ENCODE measurements at regions not wholly inside any gene's neighbourhood (a gene's known extent, or its start where the extent isn't known, plus 50 kb on each side); places are given as distances from the start of the nearest gene placed in this dataset.

GRCh38 chr15:59885832-59886231, 118.3 kb upstream of the FOXB1 start (continued):
- no peak for TF ChIP-seq ZBTB10 (tag by site-specific recombination; IDR thresholded peaks at IDR 0.05)
- TF ChIP-seq BCL11B (tag by site-specific recombination; IDR thresholded peaks at IDR 0.05; ENCODE audit: low read depth), result no peak
- TF ChIP-seq ZNF354C (tag by site-specific recombination; IDR thresholded peaks at IDR 0.05; ENCODE audit: borderline replicate concordance, low read depth), result no peak
- TF ChIP-seq GLI4 (tag by site-specific recombination; IDR thresholded peaks at IDR 0.05), result no peak
- no peak for TF ChIP-seq ZNF426 (tag by site-specific recombination; IDR thresholded peaks at IDR 0.05)
- no peak for TF ChIP-seq ZNF184 (tag by site-specific recombination; IDR thresholded peaks at IDR 0.05)

GRCh38 chr15:59879506-59880265, 124.4 kb upstream of the FOXB1 start:
- ChIA-PET CTCF (no interaction called here), POLR2A (no interaction called here)
- H3K4me3 ChIP-seq (ENCODE audit: low read depth, low read length), result no peak overlapping the region
- no peaks in the 10 kb centered on the region for H3K9me3 ChIP-seq (ENCODE audit: control insufficient read depth, insufficient read depth, low read depth, low read length)
- no peaks in the 10 kb centered on the region for H3K36me3 ChIP-seq (ENCODE audit: control insufficient read depth in 2 of 2, insufficient read depth in 1 of 2, low read length in 2 of 2)
- no peak overlapping the region for H3K27ac ChIP-seq (ENCODE audit: extremely low read depth, low read depth, low read length)
- no peak for TF ChIP-seq ZNF639 (tag by site-specific recombination; IDR thresholded peaks at IDR 0.05)
- no peak for TF ChIP-seq SETDB1 (IDR thresholded peaks at IDR 0.05; ENCODE audit: insufficient read length, low read length)
- TF ChIP-seq ZNF629 (tag by site-specific recombination; IDR thresholded peaks at IDR 0.05), result no peak
- TF ChIP-seq SCRT2 (tag by site-specific recombination; IDR thresholded peaks at IDR 0.05), result peak; percentile 36; the same call in 1 of the 2 replicates
- no peaks in the 10 kb centered on the region for H3K4me1 ChIP-seq (ENCODE audit: control insufficient read depth, insufficient read depth, low read length)

- POLR2A ChIA-PET, result no interaction called here
- no peaks in the 10 kb centered on the region for H3K4me1 ChIP-seq (ENCODE audit: control insufficient read depth, insufficient read depth, low read length)
- H3K9me3 ChIP-seq (ENCODE audit: control insufficient read depth, insufficient read depth, low read depth, low read length), result no peaks in the 10 kb centered on the region
- TF ChIP-seq ZNF704 (tag by site-specific recombination; IDR thresholded peaks at IDR 0.05), result no peak
- no peak for TF ChIP-seq ZIC2 (tag by site-specific recombination; IDR thresholded peaks at IDR 0.05)
- no peak for TF ChIP-seq ZNF768 (tag by site-specific recombination; IDR thresholded peaks at IDR 0.05)
- TF ChIP-seq ZNF280C (tag by site-specific recombination; IDR thresholded peaks at IDR 0.05), result no peak
- no peak for TF ChIP-seq SETDB1 (IDR thresholded peaks at IDR 0.05; ENCODE audit: insufficient read length, low read length)
- no peak for TF ChIP-seq PRDM4 (tag by site-specific recombination; IDR thresholded peaks at IDR 0.05)
- no peak for TF ChIP-seq ZNF514 (tag by site-specific recombination; IDR thresholded peaks at IDR 0.05)
- TF ChIP-seq ZNF423 (tag by site-specific recombination; IDR thresholded peaks at IDR 0.05), result no peak
- no peak for TF ChIP-seq ZNF16 (tag by site-specific recombination; IDR thresholded peaks at IDR 0.05; ENCODE audit: low read depth)
- no peak for TF ChIP-seq ZNF362 (tag by site-specific recombination; IDR thresholded peaks at IDR 0.05)
- TF ChIP-seq ZNF449 (tag by site-specific recombination; IDR thresholded peaks at IDR 0.05), result no peak
These were observed 128.0 kb upstream of the FOXB1 start for GRCh38 chr15:59876140-59876539.

More at GRCh38 chr15:59876140-59876539, 128.0 kb upstream of the FOXB1 start:
- Histone ChIP-seq H3K36me3 (ENCODE audit: control insufficient read depth in 2 of 2, insufficient read depth in 1 of 2, low read length in 2 of 2) (no peaks in the 10 kb centered on the region), H3K4me3 (ENCODE audit: low read depth, low read length) (no peak overlapping the region), H3K27ac (ENCODE audit: extremely low read depth, low read depth, low read length) (no peak overlapping the region)
- CTCF ChIA-PET, result no interaction called here
